WTC11 (cell line): ENCODE measurements at regions not wholly inside any gene's neighbourhood (a gene's known extent, or its start where the extent isn't known, plus 50 kb on each side); places are given as distances from the start of the nearest gene placed in this dataset.

Source experiments
- ATAC-seq: fragments of 200-7000 bp; cut with Tn5 transposase; 2 replicates; pipeline ENCODE4 v1.10.0; 2021; ENCODE audit warnings: mild to moderate bottlenecking, moderate library complexity
- CTCF ChIA-PET: fragments of 300-600 bp; sonication (Branson Sonifier 250); formaldehyde crosslinking; loops from one replicate; lab custom pipeline; 2021; ENCODE audit warnings: antibody characterized with exemption; lab: Charles Lee
- POLR2A ChIA-PET: fragments of 350-600 bp; sonication (Branson Sonifier 250); formaldehyde crosslinking; loops from one replicate; lab custom pipeline; 2021; ENCODE audit warnings: antibody characterized with exemption; lab: Charles Lee
- DNase-seq: peaks from one replicate; pipeline ENCODE4 v3.0.0; 2021; ENCODE audit warnings: low spot score
- H3K27ac Mint-ChIP-seq: 2 replicates; pipeline ENCODE4 v1.8.0; 2021; ENCODE audit warnings: mixed read lengths
- H3K27me3 Mint-ChIP-seq: 2 replicates; pipeline ENCODE4 v1.8.0; 2021; ENCODE audit warnings: low read depth, mild to moderate bottlenecking, moderate library complexity, mixed read lengths
- H3K36me3 Mint-ChIP-seq: 2 replicates; pipeline ENCODE4 v1.8.0; 2021; ENCODE audit warnings: mixed read lengths
- H3K4me1 Mint-ChIP-seq: 2 replicates; pipeline ENCODE4 v1.8.0; 2022; ENCODE audit warnings: mixed read lengths
- H3K4me3 Mint-ChIP-seq: 2 replicates; pipeline ENCODE4 v1.8.0; 2021; ENCODE audit warnings: mild to moderate bottlenecking, moderate library complexity, mixed read lengths
- H3K9me3 Mint-ChIP-seq: 2 replicates; pipeline ENCODE4 v1.8.0; 2021; ENCODE audit warnings: mixed read lengths
- ATF2 ChIP-seq: sonication (generic); formaldehyde crosslinking; IDR thresholded peaks from 2 replicates; pipeline ENCODE4 v1.8.1; 2022; ENCODE audit warnings: low read depth, missing genetic modification reagents, borderline replicate concordance
- ATF3 ChIP-seq: sonication (generic); formaldehyde crosslinking; conservative IDR thresholded peaks from 2 replicates; pipeline ENCODE4 v1.8.1; 2022; ENCODE audit warnings: mild to moderate bottlenecking, missing genetic modification reagents
- CREB1 ChIP-seq: sonication (generic); formaldehyde crosslinking; IDR thresholded peaks from 2 replicates; pipeline ENCODE4 v1.8.0; 2023; ENCODE audit warnings: mild to moderate bottlenecking, missing genetic modification reagents
- FOXJ3 ChIP-seq: sonication (generic); formaldehyde crosslinking; IDR thresholded peaks from 2 replicates; pipeline ENCODE4 v1.9.0; 2021; ENCODE audit warnings: missing genetic modification reagents, mild to moderate bottlenecking, borderline replicate concordance
- FOXK1 ChIP-seq: sonication (generic); formaldehyde crosslinking; IDR thresholded peaks from 2 replicates; pipeline ENCODE4 v1.8.0; 2022; ENCODE audit warnings: mild to moderate bottlenecking, moderate library complexity, missing genetic modification reagents
- GTF2I ChIP-seq: fragments of 250-450 bp; sonication (Bioruptor Pico); conservative IDR thresholded peaks from 2 replicates; pipeline ENCODE4 v1.4.0; 2021; ENCODE audit warnings: mild to moderate bottlenecking
- HMGXB4 ChIP-seq: sonication (generic); formaldehyde crosslinking; IDR thresholded peaks from 2 replicates; pipeline ENCODE4 v1.8.1; 2023; ENCODE audit warnings: mild to moderate bottlenecking, moderate library complexity, missing genetic modification reagents
- MYBL2 ChIP-seq: sonication (generic); formaldehyde crosslinking; IDR thresholded peaks from 2 replicates; pipeline ENCODE4 v1.8.1; 2023; ENCODE audit warnings: mild to moderate bottlenecking, moderate library complexity, missing genetic modification reagents
- NR1H2 ChIP-seq: sonication (generic); formaldehyde crosslinking; IDR thresholded peaks from 2 replicates; pipeline ENCODE4 v1.9.0; 2021; ENCODE audit warnings: mild to moderate bottlenecking, moderate library complexity, missing genetic modification reagents
- NR2C2 ChIP-seq: sonication (generic); formaldehyde crosslinking; IDR thresholded peaks from 2 replicates; pipeline ENCODE4 v1.8.0; 2022; ENCODE audit warnings: mild to moderate bottlenecking, missing genetic modification reagents
- RELA ChIP-seq: sonication (generic); formaldehyde crosslinking; IDR thresholded peaks from 2 replicates; pipeline ENCODE4 v1.8.1; 2022; ENCODE audit warnings: missing genetic modification reagents, mild to moderate bottlenecking, borderline replicate concordance
- TEAD1 ChIP-seq: sonication (generic); formaldehyde crosslinking; IDR thresholded peaks from 2 replicates; pipeline ENCODE4 v1.8.0; 2022; ENCODE audit warnings: mild to moderate bottlenecking, missing genetic modification reagents
- ZBTB43 ChIP-seq: sonication (generic); formaldehyde crosslinking; IDR thresholded peaks from 2 replicates; pipeline ENCODE4 v1.8.1; 2023; ENCODE audit warnings: mild to moderate bottlenecking, missing genetic modification reagents
- ZNF232 ChIP-seq: sonication (generic); formaldehyde crosslinking; IDR thresholded peaks from 2 replicates; pipeline ENCODE4 v1.8.0; 2022; ENCODE audit warnings: mild to moderate bottlenecking, missing genetic modification reagents
- ZNF281 ChIP-seq: sonication (generic); formaldehyde crosslinking; IDR thresholded peaks from 2 replicates; pipeline ENCODE4 v1.8.0; 2023; ENCODE audit warnings: mild to moderate bottlenecking, missing genetic modification reagents
- ZNF317 ChIP-seq: sonication (generic); formaldehyde crosslinking; IDR thresholded peaks from 2 replicates; pipeline ENCODE4 v1.8.1; 2023; ENCODE audit warnings: low read depth, mild to moderate bottlenecking, moderate library complexity, missing genetic modification reagents, borderline replicate concordance
- ZNF396 ChIP-seq: fragments of 250-450 bp; sonication (Bioruptor Pico); IDR thresholded peaks from 2 replicates; pipeline ENCODE4 v1.8.0; 2021; ENCODE audit warnings: mild to moderate bottlenecking, moderate library complexity, borderline replicate concordance
- ZNF671 ChIP-seq: fragments of 250-450 bp; sonication (Bioruptor Pico); IDR thresholded peaks from 2 replicates; pipeline ENCODE4 v1.8.0; 2021; ENCODE audit warnings: mild to moderate bottlenecking
- TF ChIP-seq, protein P1 (sequence below): fragments of 250-450 bp; sonication (Bioruptor Pico); IDR thresholded peaks from 2 replicates; pipeline ENCODE4 v1.8.0; 2021; ENCODE audit warnings: mild to moderate bottlenecking

DNA sequence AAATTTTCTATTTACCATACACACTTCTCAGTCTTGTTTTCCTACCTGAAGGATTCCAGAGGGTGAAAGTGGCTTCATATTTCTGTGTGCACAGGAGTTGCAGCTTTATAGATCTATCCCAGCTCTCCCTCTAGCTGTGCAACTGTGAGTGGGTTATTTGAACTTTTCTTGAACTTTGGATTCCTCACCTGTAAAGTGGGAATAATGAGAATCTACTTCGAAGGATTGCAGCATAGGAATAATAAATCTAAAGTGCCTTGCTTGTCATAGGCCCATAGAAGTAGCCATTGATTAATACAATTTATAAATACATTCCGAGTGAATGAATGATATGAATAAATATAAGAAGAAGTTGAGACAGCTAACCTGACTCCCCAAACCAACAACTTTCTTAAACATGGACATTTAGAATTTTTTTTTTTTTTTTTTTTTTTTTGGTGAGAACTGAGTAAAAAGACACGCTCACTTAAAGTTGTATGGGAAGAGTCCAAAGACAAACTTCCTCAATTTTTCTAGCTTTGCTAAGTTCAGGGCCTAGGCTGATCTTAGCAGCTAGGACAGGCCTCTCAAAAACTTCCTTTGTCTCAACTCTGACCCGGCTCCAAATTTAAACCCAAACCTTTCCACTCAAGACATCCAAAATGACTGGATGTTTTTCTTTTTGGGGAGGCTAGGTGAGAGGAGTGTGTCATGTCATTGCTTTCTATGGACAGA is 203.3 kb upstream of the FBXO11 start (continued):
- TF ChIP-seq HMGXB4: no peak
- no peak for TF ChIP-seq MYBL2
- TF ChIP-seq ATF3: no peak
- TF ChIP-seq, protein P1, sequence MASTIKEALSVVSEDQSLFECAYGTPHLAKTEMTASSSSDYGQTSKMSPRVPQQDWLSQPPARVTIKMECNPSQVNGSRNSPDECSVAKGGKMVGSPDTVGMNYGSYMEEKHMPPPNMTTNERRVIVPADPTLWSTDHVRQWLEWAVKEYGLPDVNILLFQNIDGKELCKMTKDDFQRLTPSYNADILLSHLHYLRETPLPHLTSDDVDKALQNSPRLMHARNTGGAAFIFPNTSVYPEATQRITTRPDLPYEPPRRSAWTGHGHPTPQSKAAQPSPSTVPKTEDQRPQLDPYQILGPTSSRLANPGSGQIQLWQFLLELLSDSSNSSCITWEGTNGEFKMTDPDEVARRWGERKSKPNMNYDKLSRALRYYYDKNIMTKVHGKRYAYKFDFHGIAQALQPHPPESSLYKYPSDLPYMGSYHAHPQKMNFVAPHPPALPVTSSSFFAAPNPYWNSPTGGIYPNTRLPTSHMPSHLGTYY (CRISPR knock-in tag): no peak
- no peak for TF ChIP-seq RELA (CRISPR knock-in tag)
- no peak for TF ChIP-seq ZBTB43 (CRISPR knock-in tag)
- no peak for TF ChIP-seq FOXK1
- TF ChIP-seq NR2C2 (CRISPR knock-in tag): no peak
- TF ChIP-seq ATF2 (CRISPR knock-in tag): no peak
- no peak for TF ChIP-seq ZNF317 (CRISPR knock-in tag)
- TF ChIP-seq NR1H2: no peak

DNA sequence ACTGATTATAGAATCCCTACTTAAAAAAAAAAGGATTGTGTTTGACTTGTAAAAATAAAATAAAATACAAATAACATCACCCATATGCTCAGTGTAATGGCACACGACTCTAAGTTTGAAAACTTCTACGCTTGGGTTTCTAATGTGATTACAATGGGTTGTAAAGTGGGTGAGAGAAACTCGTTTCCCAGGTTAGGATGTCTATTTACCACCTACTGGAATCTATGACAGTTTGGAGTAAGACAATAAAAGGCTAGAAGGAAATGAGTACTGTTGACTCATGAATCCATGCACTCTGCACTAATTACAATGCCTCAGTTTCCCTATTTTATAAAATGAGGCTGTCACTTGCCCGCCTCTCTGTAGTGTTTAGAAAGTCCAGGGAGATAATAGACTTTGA is 204.0 kb upstream of the FOXN2 start:
- DNase-seq: no peak
- no peaks in the 10 kb centered on the region for H3K36me3 Mint-ChIP-seq
- H3K9me3 Mint-ChIP-seq: no peaks in the 10 kb centered on the region
- TF ChIP-seq CREB1 (CRISPR knock-in tag): no peak
- TF ChIP-seq RELA (CRISPR knock-in tag): no peak
- TF ChIP-seq FOXJ3 (CRISPR knock-in tag): no peak
- no peak for TF ChIP-seq TEAD1 (CRISPR knock-in tag)
- TF ChIP-seq ZNF232 (CRISPR knock-in tag): no peak
- TF ChIP-seq NR2C2 (CRISPR knock-in tag): no peak
- no peak for TF ChIP-seq ZNF281 (CRISPR knock-in tag)
- no peak for TF ChIP-seq NR1H2
- TF ChIP-seq ZNF671: no peak
- no peak for TF ChIP-seq GTF2I (CRISPR knock-in tag)
- no peak for TF ChIP-seq HMGXB4
- no peak for TF ChIP-seq ZNF396
- no peaks in the 10 kb centered on the region for H3K27me3 Mint-ChIP-seq
- no peak overlapping the region for H3K4me3 Mint-ChIP-seq
- ChIA-PET CTCF (no interaction called here), POLR2A (no interaction called here)
- no peak overlapping the region for H3K27ac Mint-ChIP-seq
- peaks cover 31% of the 10 kb centered on the region for H3K4me1 Mint-ChIP-seq
- ATAC-seq: no peak
